ENCODE measurements at regions not wholly inside any gene's neighbourhood (a gene's known extent, or its start where the extent isn't known, plus 50 kb on each side); places are given as distances from the start of the nearest gene placed in this dataset.

GRCh38 chr16:17852977-17853702 is 382.4 kb upstream of the XYLT1 start:
- TF ChIP-seq CTCF (IDR thresholded peaks at IDR 0.05): no peak
- no peak for TF ChIP-seq EP300 (IDR thresholded peaks at IDR 0.05)
- no peak for TF ChIP-seq POLR2A (IDR thresholded peaks at IDR 0.05)

All from gastroesophageal sphincter (tissue), 3 donors.